Natural killer cell (primary cell): ENCODE measurements at regions not wholly inside any gene's neighbourhood (a gene's known extent, or its start where the extent isn't known, plus 50 kb on each side); places are given as distances from the start of the nearest gene placed in this dataset.

Source experiments
- ATAC-seq, 3 donors: fragments of 150-1000 bp in 2 of 3; fragments of 200-7000 bp in 1 of 3; cut with Tn5 transposase; 1 replicate in 1 of 3; 2 replicates in 2 of 3; pipeline ENCODE4 v1.10.0; 2021; ENCODE audit warnings: mild to moderate bottlenecking in 2 of 3, moderate library complexity in 2 of 3
- DNase-seq, 2 donors: peaks; one replicate each; pipeline versions ENCODE4 v3.0.0 to v3.0.0-alpha.2; 2013 to 2021; ENCODE audit warnings: mixed read lengths in 1 of 2
- H3K27ac ChIP-seq: one replicate; pipeline ENCODE4 v1.5.1; 2013; ENCODE audit warnings: mild to moderate bottlenecking, low read length
- H3K27me3 ChIP-seq: one replicate; pipeline ENCODE4 v1.6.1; 2013; ENCODE audit warnings: low read length; ENCODE audit not compliant: control insufficient read depth, insufficient read depth
- H3K36me3 ChIP-seq: one replicate; pipeline ENCODE4 v1.6.1; 2013; ENCODE audit warnings: low read length; ENCODE audit not compliant: control insufficient read depth, insufficient read depth
- H3K4me1 ChIP-seq: one replicate; pipeline ENCODE4 v1.6.1; 2013; ENCODE audit warnings: low read length; ENCODE audit not compliant: control insufficient read depth, insufficient read depth
- H3K4me3 ChIP-seq: one replicate; pipeline ENCODE4 v1.5.1; 2013; ENCODE audit warnings: low read length
- H3K9me3 ChIP-seq: one replicate; pipeline ENCODE4 v1.6.1; 2013; ENCODE audit warnings: low read length; ENCODE audit not compliant: control insufficient read depth, insufficient read depth
- H3K27ac Mint-ChIP-seq, 2 donors: one replicate each; pipeline ENCODE4 v1.8.0; 2022; ENCODE audit warnings: mild to moderate bottlenecking in 2 of 2, mixed read lengths in 2 of 2, moderate library complexity in 1 of 2
- H3K27me3 Mint-ChIP-seq, 2 donors: one replicate each; pipeline ENCODE4 v1.8.0; 2022; ENCODE audit warnings: low read depth in 2 of 2, mixed read lengths in 2 of 2
- H3K36me3 Mint-ChIP-seq: one replicate; pipeline ENCODE4 v1.8.0; 2022; ENCODE audit warnings: mixed read lengths
- H3K4me1 Mint-ChIP-seq, 2 donors: one replicate each; pipeline ENCODE4 v1.8.0; 2022; ENCODE audit warnings: mixed read lengths in 2 of 2
- H3K4me3 Mint-ChIP-seq: one replicate; pipeline ENCODE4 v1.8.0; 2022; ENCODE audit warnings: mild to moderate bottlenecking, moderate library complexity, mixed read lengths
- H3K9me3 Mint-ChIP-seq, 2 donors: one replicate each; pipeline ENCODE4 v1.8.0; 2022; ENCODE audit warnings: mixed read lengths in 2 of 2
- WGBS: methylation state at CpG from one replicate; pipeline ENCODE4 v1.1.7; 2013; ENCODE audit warnings: missing lambda C conversion rate; ENCODE audit not compliant: insufficient coverage; 5-methylcytosine and 5-hydroxymethylcytosine counted together
- intact Hi-C: fragments of 100-400 bp; cut with micrococcal nuclease; formaldehyde crosslinking; loops from one replicate; pipeline ENCODE4 v1.14.2; 2022
- TF ChIP-seq, protein P1 (sequence below): fragments of 200-600 bp; IDR thresholded peaks from one replicate; pipeline ENCODE4 v1.8.0; 2022; ENCODE audit warnings: antibody characterized with exemption

DNA sequence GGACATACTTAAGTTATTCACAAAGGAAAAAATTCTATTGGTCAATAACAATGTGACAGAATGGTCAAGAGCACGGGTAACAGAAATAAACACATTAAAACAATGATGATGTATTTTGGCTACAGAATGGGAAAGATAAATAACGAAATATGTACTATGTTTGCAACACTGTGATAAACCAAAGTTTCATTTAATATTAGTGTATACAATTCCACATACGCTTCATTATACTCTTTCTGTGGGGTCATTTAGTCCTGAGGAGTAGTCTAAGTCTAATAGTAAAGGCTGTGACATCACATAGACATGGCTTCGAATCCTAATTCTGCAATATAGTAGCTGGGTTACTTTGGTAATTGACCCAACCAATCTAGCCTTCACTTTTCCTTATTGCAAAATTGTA, 408.3 kb downstream of the MCTP2 start:
- TF ChIP-seq, protein P1, sequence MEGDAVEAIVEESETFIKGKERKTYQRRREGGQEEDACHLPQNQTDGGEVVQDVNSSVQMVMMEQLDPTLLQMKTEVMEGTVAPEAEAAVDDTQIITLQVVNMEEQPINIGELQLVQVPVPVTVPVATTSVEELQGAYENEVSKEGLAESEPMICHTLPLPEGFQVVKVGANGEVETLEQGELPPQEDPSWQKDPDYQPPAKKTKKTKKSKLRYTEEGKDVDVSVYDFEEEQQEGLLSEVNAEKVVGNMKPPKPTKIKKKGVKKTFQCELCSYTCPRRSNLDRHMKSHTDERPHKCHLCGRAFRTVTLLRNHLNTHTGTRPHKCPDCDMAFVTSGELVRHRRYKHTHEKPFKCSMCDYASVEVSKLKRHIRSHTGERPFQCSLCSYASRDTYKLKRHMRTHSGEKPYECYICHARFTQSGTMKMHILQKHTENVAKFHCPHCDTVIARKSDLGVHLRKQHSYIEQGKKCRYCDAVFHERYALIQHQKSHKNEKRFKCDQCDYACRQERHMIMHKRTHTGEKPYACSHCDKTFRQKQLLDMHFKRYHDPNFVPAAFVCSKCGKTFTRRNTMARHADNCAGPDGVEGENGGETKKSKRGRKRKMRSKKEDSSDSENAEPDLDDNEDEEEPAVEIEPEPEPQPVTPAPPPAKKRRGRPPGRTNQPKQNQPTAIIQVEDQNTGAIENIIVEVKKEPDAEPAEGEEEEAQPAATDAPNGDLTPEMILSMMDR = no peak
- Mint-ChIP-seq H3K9me3 (no peaks in the 10 kb centered on the region), H3K36me3 (no peaks in the 10 kb centered on the region), H3K27ac (no peak overlapping the region), H3K27me3 (peaks cover 22 to 44% of the 10 kb centered on the region in 2 donors), H3K4me3 (no peak overlapping the region), H3K4me1 (peaks cover 0 to 3% of the 10 kb centered on the region in 2 donors)
- H3K4me1 ChIP-seq = no peaks in the 10 kb centered on the region
- no peaks in the 10 kb centered on the region for H3K36me3 ChIP-seq
- peaks cover 3% of the 10 kb centered on the region for H3K27me3 ChIP-seq
- no peak overlapping the region for H3K27ac ChIP-seq
- intact Hi-C loops = no loop called here
- H3K9me3 ChIP-seq = no peaks in the 10 kb centered on the region
- DNase-seq (no peak), ATAC-seq (no peak)
- 79% methylated on average over 2 of the region's 4 CpGs for WGBS
- H3K4me3 ChIP-seq = no peak overlapping the region

DNA sequence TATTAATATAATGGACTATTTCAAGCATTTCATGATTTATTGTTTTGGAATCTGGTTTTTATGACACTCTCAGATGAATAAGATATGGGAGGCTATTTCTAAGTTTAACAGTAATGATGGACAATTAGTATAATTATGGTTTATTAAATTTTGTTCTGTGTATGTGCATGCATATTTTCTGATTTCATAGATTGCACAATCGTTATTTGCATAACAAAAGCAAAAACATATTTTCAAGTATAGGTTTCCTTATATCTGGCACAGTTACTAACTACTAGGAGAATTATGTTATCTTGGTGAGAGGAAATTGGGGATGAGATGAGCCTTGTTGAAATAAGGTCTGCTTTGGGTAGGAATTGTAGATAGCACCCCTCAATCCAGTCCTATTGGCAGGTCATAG, 413.1 kb downstream of the MCTP2 start:
- Histone ChIP-seq H3K9me3 (no peaks in the 10 kb centered on the region), H3K36me3 (no peaks in the 10 kb centered on the region), H3K27me3 (no peaks in the 10 kb centered on the region), H3K27ac (no peak overlapping the region), H3K4me3 (no peak overlapping the region), H3K4me1 (no peaks in the 10 kb centered on the region)
- TF ChIP-seq, protein P1 = no peak
- no peaks in the 10 kb centered on the region for H3K9me3 Mint-ChIP-seq
- no peak overlapping the region for H3K4me3 Mint-ChIP-seq
- H3K36me3 Mint-ChIP-seq = no peaks in the 10 kb centered on the region
- no peak for ATAC-seq
- no peak overlapping the region for H3K27ac Mint-ChIP-seq
- no peak for DNase-seq
- no peaks in the 10 kb centered on the region for H3K4me1 Mint-ChIP-seq
- peaks cover 23 to 60% of the 10 kb centered on the region in 2 donors for H3K27me3 Mint-ChIP-seq
- no CpG with 5 or more reads among the region's 1 CpG for WGBS
- intact Hi-C loops = no loop called here

GRCh38 chr15:94653071-94653470, 421.7 kb downstream of the MCTP2 start:
- ATAC-seq (no peak), DNase-seq (no peak)
- TF ChIP-seq, protein P1 = no peak
- no peaks in the 10 kb centered on the region for H3K9me3 ChIP-seq
- H3K27ac ChIP-seq = no peak overlapping the region
- H3K4me1 Mint-ChIP-seq = no peaks in the 10 kb centered on the region
- H3K4me3 ChIP-seq = no peak overlapping the region
- H3K36me3 ChIP-seq = no peaks in the 10 kb centered on the region
- H3K27me3 Mint-ChIP-seq = peaks cover 23 to 42% of the 10 kb centered on the region in 2 donors
- H3K9me3 Mint-ChIP-seq = no peaks in the 10 kb centered on the region
- no peak overlapping the region for H3K4me3 Mint-ChIP-seq
- no peaks in the 10 kb centered on the region for H3K36me3 Mint-ChIP-seq
- H3K27ac Mint-ChIP-seq = no peak overlapping the region
- H3K27me3 ChIP-seq = no peaks in the 10 kb centered on the region
- H3K4me1 ChIP-seq = no peaks in the 10 kb centered on the region
- intact Hi-C loops = no loop called here
- WGBS = 85% methylated on average over 6 of the region's 6 CpGs

DNA sequence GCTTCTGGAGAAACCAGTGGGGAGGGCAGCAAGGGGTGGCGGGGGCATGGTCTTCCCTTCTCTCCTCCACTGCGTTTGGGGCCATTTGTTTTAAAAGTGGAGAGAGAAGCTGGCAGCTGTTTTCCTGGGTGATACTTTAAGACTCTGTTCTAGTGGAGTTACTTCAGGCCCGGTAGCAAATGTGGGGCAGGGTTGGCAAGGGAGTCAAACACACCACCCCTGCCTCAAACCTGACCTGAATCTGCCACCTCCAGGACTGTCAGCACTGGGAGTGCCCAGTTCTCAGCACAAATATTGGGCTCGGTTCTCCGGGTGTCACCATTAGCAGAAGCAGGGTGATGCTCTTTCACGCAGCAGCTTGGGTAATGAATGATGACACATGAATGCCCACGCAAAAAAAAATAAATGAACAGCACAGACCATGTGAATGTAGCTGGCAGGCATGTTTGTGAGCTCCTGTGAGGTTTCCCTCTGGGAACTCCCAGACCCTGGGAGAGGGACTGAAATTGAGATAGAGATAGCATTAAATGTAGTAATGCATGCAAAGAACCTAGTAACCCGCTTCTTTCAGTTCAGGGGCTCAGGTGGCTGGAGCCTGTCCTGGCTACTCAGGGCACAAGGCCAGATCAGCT, 424.0 kb downstream of the MCTP2 start:
- Histone ChIP-seq H3K9me3 (no peaks in the 10 kb centered on the region), H3K27ac (no peak overlapping the region), H3K27me3 (no peaks in the 10 kb centered on the region), H3K36me3 (no peaks in the 10 kb centered on the region), H3K4me1 (no peaks in the 10 kb centered on the region), H3K4me3 (no peak overlapping the region)
- Mint-ChIP-seq H3K36me3 (no peaks in the 10 kb centered on the region), H3K27ac (no peak overlapping the region), H3K4me1 (no peaks in the 10 kb centered on the region), H3K27me3 (peaks cover 26 to 41% of the 10 kb centered on the region in 2 donors), H3K4me3 (no peak overlapping the region), H3K9me3 (no peaks in the 10 kb centered on the region)
- TF ChIP-seq, protein P1 = no peak
- WGBS = 86% methylated on average over 7 of the region's 8 CpGs
- no peak for ATAC-seq
- intact Hi-C loops = no loop called here
- DNase-seq = no peak
